ENCODE measurements at regions not wholly inside any gene's neighbourhood (a gene's known extent, or its start where the extent isn't known, plus 50 kb on each side); places are given as distances from the start of the nearest gene placed in this dataset.

DNA sequence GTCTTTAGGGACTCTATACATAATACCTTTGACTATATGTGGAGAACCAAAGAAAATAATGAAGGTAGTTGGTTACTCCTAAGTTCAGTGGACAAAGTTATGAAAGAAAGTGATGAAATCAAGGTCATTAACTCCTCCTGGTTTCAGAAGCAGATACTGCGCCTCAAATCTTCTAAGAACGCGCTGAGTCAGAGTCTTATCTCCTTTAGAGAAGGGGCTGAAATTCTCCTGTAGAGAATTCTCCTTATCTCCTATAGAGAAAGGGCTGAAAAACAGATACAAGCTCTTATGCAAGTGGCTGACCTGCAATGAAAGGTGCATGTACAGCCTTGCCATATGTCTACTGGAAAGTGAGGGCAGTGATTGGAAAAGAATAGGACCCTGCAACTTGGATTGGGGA, 824.2 kb downstream of the NSUN3 start:
- peak; percentile 20 for DNase-seq

DNA sequence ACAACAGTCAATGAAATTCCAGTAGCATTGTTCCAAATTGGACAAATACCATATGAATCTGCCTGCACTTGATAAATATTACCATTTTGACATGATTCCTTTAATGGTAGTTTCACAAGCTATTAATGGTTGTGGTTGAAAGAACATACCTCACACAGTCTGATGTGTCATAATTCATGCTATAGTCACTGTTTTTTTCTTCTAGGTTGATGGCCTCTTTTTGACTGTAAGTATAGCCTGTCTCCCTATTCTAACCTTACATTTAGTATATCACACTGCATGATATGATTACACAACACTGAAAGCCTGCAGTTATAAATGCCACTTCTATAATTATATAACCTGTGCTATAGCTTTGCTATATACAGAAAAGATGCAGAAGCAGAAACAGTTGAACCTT, 834.1 kb downstream of the NSUN3 start:
- DNase-seq: no peak

DNA sequence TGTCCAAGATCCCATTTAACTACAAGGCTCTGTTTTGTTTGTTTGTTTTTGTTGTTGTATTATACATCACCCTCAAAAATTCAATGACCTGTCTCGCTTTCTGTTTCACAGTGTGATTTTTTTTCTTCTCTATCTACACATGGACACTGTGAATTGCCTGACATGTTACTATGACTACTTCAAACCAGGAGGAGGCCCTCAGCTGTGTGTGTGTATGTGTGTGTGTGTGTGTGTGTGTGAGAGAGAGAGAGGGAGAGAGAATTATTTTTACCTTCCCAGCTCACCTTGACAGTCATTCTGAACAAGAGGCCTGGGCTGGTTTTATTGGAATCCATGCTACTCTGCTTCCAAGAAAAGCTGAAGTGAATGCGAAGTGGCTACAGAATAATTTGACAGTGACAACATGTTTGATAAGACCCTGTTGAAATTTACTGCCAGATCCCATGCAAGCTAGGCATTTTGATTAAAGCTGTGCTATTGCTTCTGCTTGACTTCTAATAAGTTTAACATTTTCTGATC, 841.4 kb downstream of the NSUN3 start:
- no peak for DNase-seq

DNA sequence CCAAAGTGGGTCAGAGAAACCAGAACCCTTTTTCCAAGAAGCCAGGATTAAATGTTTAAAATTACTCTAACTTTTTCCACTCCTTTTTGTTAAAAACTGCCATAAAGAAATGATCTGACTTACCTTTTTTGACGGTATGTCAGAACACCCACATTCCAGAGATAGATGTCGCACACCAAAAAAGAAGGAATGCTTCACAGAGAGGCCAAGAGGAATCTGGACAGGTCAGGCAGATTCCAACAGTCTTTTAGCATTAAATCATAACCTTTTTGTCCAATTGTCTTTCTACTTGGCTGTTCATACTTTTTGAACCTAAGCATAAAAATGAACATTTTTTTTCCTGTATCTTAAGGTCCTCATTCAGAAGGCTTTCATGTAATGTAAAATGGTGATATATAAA, 846.9 kb downstream of the NSUN3 start:
- no peak for DNase-seq

DNA sequence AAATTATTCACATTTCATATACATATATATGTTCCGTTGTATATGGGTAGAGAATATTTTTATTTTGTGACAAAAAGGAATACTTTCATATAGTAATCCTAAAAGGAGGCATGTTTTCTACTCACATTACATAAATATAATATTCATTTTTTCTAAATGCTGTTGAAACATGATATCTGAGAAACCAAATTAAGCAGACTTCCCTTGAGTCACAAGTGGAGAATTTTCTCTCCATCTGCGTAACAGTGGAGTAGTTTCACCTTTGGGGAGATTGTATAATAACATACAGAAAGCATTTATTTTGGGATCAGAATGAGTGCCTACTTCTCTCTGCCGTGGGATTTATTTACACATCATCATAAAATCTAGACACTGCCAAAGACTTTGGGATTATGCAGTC, 849.8 kb downstream of the NSUN3 start:
- DNase-seq: no peak

DNA sequence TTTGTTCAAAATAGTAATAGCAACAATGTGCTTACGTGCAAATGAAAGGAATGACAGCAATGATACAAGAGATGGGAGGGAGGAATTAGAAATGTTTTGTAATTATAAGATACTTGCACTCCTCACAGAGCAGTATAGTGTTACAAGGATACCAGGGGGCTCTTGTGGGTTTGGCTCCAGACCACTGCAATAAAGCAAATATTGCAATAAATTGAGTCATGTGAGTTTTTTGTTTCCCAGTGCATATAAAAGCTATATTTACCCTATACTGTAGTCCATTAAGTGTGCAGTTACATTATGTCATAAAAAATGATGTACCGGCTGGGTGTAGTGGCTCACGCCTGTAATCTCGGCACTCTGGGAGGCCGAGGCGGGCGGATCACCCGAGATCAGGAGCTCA, 864.3 kb downstream of the NSUN3 start:
- DNase-seq: no peak

DNA sequence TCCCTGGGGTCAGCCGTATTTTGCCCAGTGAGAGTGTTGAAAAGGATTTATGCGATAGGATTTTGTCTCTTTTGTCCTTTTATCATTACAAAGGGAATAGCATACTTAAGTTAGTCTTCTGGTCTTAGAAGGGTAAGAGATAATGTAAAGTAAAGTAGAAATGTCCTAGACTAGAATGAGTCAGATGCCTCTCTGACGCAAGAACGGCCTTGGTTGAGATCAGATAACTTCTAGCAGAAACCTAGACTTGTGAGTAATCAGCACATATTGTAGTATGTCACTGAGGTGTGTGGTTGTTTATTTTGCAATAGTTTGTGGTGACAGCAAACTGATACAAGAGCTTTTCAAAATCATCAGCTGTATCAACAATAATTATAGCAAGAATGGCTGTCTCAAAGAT, 866.1 kb downstream of the NSUN3 start:
- peak; percentile 78 for DNase-seq

DNA sequence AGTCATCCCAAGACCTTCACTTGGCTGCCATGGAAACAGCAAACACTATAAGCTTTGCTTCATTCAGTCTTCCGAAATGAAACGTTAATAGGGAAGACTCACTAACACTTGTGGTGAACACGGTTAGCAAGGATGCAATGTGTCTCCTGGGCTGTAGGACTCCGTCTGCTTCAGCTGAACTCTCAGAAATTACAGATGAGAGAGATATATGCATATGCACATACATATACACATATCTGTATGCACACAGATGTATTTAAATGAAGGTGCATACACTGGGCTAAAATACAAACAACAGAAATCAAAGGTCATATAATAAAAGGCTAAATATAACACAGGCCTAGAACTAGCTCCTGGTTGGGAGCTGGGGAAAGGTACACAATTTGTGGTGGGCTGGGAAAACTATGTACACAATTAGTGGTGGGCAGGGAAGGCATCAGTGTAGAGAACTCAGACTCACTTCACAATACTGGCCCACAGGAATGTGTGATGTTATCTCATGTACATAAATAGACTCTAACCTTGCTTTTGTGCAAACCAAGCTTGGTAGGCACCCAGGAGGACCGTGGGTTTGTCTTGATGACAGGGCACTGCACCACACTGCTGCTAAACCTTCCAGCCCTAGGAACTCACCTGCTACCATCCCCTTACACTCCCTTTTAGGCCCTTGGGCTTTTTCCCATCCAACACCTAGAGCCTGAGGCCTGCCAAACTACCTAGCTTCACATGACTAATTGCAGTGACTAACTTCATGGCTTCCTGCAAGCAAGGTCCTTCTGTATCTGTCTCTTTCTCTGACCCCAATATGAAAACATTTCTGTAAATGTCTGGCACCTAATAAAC, 873.1 kb downstream of the NSUN3 start:
- no peak for DNase-seq

DNA sequence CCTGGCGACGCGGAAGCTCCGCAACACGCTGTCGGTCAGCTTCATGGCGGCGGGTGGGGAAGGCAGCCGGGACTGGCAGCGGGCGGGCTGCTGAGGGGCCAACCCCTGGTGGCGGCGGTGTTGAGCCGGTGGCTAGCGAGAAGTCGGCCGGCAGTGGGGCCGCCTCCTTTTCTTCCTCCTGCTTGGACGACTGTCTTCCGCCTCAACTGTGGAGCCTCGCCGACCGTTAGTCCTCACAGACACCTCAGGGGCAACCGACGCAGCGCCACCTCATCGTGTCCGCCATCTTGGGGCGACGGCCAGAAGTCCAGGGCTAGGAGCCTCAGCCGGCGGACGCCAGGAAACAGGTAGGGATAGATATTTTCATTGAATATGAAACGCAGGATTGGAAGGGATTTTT, 875.1 kb downstream of the NSUN3 start:
- no peak for DNase-seq

DNA sequence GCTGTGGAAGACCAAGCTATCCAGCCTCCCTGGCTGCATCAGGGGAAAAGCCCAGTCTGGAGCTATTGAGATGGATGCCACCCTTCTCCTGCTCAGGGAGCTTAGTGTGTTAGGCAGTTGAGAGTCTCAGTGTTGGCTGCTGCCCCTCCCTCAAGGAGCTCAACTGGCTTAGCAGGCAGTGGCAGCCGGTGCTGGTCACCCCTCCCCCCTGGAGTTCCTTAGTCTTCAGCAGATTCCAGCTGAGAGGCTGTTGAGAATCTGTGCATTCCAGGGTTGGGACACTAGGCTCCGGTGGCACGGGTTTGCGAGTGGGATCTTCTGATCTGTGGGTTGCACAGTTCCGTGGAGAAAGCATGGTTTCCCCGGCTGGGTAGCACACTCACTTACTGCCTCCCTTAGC, 883.8 kb downstream of the NSUN3 start:
- DNase-seq: no peak

DNA sequence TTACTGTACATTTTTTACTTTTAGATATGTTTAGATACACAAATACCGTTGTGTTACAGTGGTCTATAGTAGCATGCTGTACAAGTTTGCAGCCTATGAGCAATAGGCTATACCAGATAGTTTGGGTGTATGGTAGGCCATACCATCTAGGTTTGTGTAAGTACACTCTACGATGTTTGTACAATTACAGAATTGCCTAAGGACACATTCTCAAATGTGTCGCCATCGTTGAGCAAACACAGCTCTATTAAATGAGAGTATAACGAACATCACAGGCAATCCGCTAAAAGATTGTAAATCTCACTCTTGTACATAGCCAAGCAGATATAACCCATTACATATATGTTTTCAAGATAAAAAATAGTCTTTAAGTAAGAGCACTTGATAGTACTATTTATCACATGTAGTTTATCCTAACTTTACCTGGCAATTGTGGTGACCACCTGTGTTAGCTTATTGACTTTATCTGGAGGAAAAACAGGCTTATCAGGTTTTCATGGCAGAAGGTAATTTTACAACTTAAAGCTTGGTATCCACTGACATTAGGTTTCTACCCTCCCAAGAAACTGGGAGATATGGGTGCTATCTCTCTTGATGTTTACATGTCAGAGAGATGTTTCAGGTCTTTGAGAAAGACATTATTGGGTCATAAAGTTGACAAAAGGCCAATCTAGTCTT, 898.7 kb downstream of the NSUN3 start:
- no peak for DNase-seq

DNA sequence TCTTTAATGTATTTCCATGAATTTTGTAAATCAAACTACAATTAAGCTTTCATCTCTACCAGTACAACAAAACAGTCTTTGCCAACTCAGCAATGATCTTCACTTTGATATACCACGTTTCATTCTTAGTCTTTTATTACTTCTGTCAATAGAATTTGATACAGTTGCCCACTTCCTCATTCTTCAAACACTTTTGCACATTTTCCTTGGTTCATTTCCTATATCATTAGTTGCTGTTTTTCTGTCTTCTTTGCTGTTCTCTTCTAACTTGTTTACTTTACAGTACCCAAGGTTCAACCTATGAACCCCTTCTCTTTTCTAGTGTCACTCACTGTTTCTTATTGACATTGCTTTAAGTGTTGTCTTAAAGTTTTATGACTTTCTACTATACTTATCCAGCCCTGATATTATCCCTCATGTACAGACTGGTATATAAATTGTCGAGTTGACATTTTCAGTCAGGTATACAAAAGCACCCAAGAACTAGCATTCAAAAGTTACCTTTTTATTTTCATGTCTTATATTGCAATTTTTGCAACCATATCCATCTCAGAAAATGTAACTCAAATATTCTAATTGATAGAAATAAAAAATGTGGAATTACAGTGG, 903.1 kb downstream of the NSUN3 start:
- DNase-seq: no peak

DNA sequence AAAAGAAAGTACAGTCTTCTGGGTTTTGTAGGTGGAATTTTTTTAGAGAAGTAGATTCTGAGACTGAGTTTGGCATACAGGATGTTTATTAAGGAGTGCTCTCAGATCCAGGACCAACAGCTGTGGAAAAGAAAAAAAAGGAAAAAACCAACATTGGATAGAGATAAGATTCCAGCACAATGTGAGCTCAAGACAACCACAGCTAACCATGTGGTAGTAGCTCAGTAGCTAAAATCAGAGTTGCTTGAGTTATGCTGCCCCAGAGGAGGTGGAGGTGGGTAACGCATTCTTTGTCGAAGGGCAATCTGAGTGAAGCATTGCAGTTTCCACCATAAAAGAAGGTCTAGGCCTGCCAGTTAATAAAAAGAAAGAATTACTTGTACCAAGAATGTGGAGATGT, 904.3 kb downstream of the NSUN3 start:
- no peak for DNase-seq

DNA sequence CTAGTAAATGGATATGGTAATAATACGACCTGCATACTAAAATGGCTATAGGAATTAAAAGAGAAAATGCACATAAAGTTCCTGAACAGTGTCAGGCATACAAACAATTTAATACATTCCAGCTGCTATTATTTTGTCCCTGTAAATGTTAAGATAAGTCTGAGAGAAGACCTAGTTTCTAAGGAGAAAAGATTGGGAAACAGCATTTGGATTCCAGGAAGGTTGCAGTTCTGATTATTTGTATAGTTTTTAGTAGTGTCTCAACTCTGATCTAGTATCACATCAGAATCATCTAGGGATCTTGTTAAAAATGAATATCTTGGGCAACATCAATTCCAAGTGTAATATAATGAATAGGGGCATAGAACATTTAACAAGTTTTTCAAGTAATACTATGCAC, 905.7 kb downstream of the NSUN3 start:
- no peak for DNase-seq

DNA sequence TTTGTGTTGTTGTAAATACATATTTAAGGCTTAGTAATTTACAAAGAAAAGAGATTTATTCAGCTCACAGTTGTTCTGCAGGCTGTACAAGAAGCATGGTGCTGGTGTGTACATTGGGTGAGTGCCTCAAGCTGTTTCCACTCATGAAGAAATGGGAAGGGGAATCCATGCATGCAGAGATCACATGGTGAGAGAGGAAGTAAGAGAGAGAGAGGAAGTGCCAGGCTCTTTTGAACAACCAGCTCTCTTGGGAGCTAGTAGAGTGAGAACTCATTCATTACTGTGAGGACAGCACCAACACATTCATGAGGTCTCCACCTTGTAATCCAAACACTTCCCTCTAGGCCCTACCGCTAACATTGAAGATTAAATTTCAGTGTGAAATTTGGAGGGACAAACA, 909.2 kb downstream of the NSUN3 start:
- no peak for DNase-seq

DNA sequence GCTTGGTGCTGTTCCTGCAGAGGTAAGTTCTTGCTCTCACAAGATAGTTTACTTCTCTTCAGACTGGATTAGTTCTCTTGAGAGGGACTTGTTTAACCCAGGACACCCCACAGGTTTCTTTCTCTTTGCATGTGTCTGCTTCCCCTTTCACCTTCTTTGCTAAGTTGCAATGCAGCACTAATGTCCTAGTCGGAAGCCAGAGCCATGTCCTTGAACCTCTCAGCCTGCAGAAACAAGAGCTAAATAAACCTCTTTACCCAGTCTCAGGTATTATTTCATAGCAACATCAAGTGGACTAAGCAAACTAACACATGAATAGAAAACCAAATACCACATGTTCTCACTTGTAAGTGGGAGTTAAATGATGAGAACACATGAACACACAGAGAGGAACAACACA, 915.2 kb downstream of the NSUN3 start:
- DNase-seq: no peak

DNA sequence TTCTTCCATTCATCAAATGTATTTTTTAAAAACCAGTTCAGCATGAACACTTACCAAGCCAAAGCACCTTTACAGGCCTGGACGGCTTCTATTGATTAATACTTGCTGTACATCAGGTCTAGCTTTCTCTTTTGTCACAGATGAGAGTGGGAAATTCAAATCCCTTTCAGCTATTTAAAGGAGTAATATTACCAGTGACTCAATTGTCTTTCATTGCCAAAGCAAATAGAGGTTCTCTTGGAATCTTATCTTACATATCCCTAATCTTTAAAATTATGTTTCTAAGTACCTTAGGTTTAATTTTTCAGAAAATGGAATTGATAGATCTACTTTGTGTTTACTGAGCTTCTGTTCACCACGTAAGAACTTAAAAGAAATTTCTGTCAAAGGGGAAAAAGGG, 922.9 kb downstream of the NSUN3 start:
- DNase-seq: no peak

DNA sequence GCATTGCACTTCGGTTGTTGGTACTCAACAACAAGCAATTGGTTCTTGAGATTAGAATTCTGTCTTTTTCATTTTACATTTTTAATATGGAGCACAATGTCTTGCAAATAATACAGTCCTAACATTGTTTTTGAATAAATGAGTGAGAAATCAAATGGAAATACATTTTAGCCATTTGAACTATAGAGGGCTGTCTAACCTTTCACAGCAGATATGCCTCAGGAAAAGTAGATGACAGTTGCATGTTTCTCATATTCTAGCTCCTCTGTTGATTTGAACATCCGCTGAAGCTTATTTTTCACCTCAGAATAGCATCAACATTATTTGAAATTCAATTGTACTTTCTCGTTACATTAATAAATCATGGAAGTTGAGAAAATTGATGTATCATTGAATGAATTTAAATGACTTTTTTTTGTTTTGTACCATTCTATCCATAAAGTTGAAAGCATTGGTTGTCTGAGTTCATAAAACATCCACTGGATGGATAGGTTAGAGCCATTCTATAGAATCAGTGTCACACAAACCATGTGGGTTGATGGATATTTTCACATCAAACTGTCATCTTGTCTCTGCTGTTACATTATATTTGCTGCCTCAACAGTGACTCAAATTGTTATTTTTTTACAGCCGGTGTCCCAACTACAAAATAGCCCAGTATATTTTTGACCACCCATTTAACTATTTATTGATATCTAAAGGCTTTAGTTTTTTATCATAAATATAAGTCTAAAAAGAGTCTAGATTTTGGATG, 928.3 kb downstream of the NSUN3 start:
- DNase-seq: no peak

DNA sequence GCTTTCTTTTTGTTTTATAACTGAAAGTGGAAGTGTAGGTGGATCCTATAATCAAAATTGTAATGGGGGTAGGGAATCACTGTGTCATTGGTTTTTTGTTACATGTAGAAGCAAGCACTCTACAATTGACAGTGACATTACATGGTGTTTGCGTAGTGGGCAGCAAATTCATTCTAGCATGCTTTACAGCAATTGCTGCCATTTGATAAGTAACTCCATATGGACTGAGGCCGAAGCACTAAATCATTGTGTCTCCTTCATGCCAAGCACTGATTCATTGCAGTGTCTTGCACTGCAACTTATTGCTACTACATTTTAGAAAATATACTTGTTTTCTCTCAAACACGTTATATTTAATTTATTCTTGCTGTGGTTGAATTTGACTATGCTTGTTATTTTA, 933.9 kb downstream of the NSUN3 start:
- no peak for DNase-seq

DNA sequence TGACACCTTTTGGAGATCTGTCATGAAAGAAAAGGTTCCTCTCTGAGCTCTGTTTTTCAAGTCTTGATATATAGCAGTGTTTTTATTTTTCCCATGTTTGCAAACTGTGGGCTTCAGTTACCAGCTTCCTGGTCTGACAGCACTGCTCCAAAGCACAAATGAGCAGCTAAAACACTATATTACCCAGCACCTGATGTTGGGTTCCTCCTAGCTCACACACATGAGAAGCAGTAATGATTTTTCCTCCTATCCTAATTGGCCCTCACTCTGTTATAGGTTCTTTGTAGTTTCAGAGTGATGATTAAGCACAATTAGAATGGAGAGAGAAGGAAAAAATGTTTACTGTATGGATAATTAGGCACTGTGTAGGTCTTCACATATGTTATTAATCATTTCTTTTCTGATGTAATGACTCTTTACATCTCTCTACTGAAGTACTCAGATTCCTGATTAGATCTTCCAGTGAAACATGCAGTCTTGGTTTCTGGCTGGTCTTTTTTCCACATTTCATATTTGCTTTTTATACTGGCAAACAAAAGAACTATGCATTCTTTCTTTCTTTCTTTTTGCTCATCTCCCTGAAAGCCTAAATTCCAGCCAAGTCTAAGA, 939.7 kb downstream of the NSUN3 start:
- DNase-seq: no peak

DNA sequence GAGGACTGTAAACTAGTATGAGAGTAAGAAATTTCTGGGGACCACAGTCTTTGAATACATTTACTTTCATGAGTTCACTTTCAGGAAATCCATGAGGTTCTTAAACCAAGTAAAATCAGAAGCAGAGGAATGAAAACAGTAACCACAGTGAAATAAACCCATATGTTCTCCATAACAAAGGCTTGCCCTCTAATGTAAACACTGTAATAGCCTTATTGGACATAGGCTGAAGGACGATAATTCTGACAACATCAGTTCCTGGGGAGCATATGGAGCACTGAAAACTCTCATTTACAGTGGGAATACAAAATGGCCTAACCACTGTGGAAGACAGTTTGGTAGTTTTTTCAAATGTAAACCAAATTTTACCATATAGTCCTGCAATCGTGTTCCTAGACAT, 965.8 kb downstream of the NSUN3 start:
- no peak for DNase-seq

DNA sequence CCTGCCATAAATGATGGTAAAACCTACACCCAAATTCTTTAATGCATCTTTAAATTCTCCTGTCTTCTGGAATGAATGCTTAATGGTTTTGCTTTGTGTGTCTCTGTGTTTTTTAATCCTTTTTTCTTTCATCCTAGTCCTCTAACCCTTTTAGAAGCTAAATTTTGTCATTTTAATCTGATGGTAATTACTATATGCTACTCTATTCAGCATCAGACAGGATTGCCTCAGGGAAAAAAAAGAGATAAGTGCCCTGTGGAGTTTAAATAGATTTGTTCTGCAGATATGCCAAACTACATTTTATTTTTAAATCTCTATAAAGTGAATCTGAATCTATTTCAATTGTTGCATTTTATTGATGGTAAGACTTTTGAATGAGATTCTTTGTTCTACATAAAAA, 966.8 kb downstream of the NSUN3 start:
- no peak for DNase-seq

DNA sequence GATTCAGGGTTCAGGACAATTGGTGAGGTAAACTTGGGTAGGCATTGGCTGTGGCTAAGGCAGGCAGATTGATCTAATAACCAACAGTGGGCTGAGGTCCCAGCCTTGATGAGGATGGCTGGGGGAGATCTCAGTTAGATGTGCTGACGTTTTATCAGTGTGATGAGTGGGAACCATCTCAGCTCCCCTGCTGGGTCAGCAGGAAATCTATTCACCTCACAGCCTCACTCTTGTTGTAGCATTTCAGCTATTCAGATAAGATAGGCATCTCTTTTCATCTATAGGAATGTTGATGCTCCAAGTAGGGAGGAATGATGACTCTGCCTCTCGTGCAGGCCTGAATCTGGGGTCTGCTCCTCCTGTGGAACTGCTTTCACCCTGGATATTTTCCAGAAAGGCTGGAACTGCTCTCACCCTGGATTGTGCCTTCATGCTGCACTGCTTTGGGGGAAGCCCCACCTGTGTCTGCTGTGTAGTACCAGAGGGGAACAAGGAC, 973.7 kb downstream of the NSUN3 start:
- DNase-seq: no peak

Data from hematopoietic multipotent progenitor cell treated with erythropoietin and hydrocortisone succinate and interleukin-3 and kit ligand, for 4 days (in vitro differentiated cells).